PC-9 (cell line): ENCODE measurements at regions not wholly inside any gene's neighbourhood (a gene's known extent, or its start where the extent isn't known, plus 50 kb on each side); places are given as distances from the start of the nearest gene placed in this dataset.

Experiments
- CTCF ChIP-seq: fragments of 200-600 bp; sonication (generic); conservative IDR thresholded peaks from 2 replicates; pipeline ENCODE4 v1.6.1; 2017; ENCODE audit warnings: mixed run types, antibody characterized with exemption, mild to moderate bottlenecking, moderate library complexity
- EZH2 ChIP-seq: fragments of 200-600 bp; sonication (generic); IDR thresholded peaks from 2 replicates; pipeline ENCODE4 v1.8.0; 2017; ENCODE audit warnings: antibody characterized with exemption, low read depth

GRCh38 chr6:132954936-132955335 lies 140.6 kb downstream of the RPS12 start:
- TF ChIP-seq CTCF (no peak), EZH2 (no peak)
